HCT116 (cell line): ENCODE measurements at regions not wholly inside any gene's neighbourhood (a gene's known extent, or its start where the extent isn't known, plus 50 kb on each side); places are given as distances from the start of the nearest gene placed in this dataset.

Source experiments
- ATAC-seq: fragments of 200-7000 bp; cut with Tn5 transposase; 2 replicates; pipeline ENCODE4 v1.9.1; 2020; ENCODE audit warnings: mild to moderate bottlenecking, moderate library complexity
- BruUV-seq: library from RNA; stranded (reverse); fragments of 400-500 nt; replicated peaks from 2 replicates; lab custom pipeline; 2021; lab: Mats Ljungman, UMichigan
- CTCF ChIA-PET: fragments of 300-600 bp; sonication (Branson Sonifier 250); formaldehyde crosslinking; loops from one replicate; lab custom pipeline; 2021; ENCODE audit warnings: antibody characterized with exemption; lab: Charles Lee
- POLR2A ChIA-PET: fragments of 300-600, 350-600 bp; sonication (Branson Sonifier 250); formaldehyde crosslinking; loops from one replicate; lab custom pipeline; 2021; ENCODE audit warnings: antibody characterized with exemption; lab: Charles Lee
- RAD21 ChIA-PET, 2 experiments: fragments of 300-600 bp; sonication (Branson Sonifier 250); formaldehyde crosslinking; loops; one replicate each; lab custom pipeline; 2023; ENCODE audit warnings: low total read pairs in 2 of 2; ENCODE audit not compliant: uncharacterized antibody in 2 of 2, unreplicated experiment in 2 of 2, low non-redundant PET in 1 of 2; lab: Charles Lee
- DNase-seq: peaks from one replicate; pipeline ENCODE4 v3.0.0-alpha.2; 2010; ENCODE audit warnings: low read depth, low spot score
- H2AFZ ChIP-seq: fragments of 200-600 bp; shearing (Covaris generic), sonication (generic); 2 replicates; pipeline ENCODE4 v1.6.1; 2017; ENCODE audit warnings: low read depth, mixed run types, mixed read lengths, antibody characterized with exemption, low read length; ENCODE audit not compliant: poor library complexity, severe bottlenecking
- H3K27ac ChIP-seq: 2 replicates; pipeline ENCODE4 v1.5.1; 2012; ENCODE audit warnings: low read depth, low read length
- H3K27me3 ChIP-seq: fragments of 200-600 bp; sonication (generic); 2 replicates; pipeline ENCODE4 v1.6.1; 2016; ENCODE audit warnings: mixed run types, low read length, mixed read lengths; ENCODE audit not compliant: insufficient read depth
- H3K36me3 ChIP-seq, 2 experiments: fragments of 200-500 bp in 1 of 2; fragments of 200-600 bp in 1 of 2; sonication (Bioruptor generic) in 1 of 2; sonication (generic) in 1 of 2; 2 replicates each; pipeline versions ENCODE4 v1.5.1 to v1.6.1; 2014 to 2016; ENCODE audit warnings: low read length in 2 of 2, inconsistent platforms in 1 of 2, mixed read lengths in 1 of 2, mixed run types in 1 of 2; ENCODE audit not compliant: insufficient read depth in 2 of 2, control insufficient read depth in 1 of 2
- H3K4me1 ChIP-seq, 2 experiments: fragments of 200-600 bp in 1 of 2; sonication (generic) in 1 of 2; 2 replicates each; pipeline versions ENCODE4 v1.5.1 to v1.6.1; 2012 to 2017; ENCODE audit warnings: low read length in 2 of 2, inconsistent platforms in 1 of 2, mild to moderate bottlenecking in 1 of 2, mixed read lengths in 1 of 2, mixed run types in 1 of 2, moderate library complexity in 1 of 2; ENCODE audit not compliant: insufficient read depth in 2 of 2, control insufficient read depth in 1 of 2
- H3K4me2 ChIP-seq: fragments of 200-600 bp; sonication (generic); 2 replicates; pipeline ENCODE4 v1.6.1; 2017; ENCODE audit warnings: mixed run types, low read length, mixed read lengths
- H3K4me3 ChIP-seq, 2 experiments: fragments of 200-600 bp in 1 of 2; sonication (generic) in 1 of 2; replicated peaks in 1 of 2; 2 replicates each; pipeline ENCODE4 v1.5.1; 2011 to 2016; ENCODE audit warnings: low read length in 2 of 2, control low read depth in 1 of 2, low read depth in 1 of 2, mild to moderate bottlenecking in 1 of 2, mixed read lengths in 1 of 2, mixed run types in 1 of 2
- H3K79me2 ChIP-seq: fragments of 200-600 bp; sonication (generic); 2 replicates; pipeline ENCODE4 v1.6.1; 2017; ENCODE audit warnings: mild to moderate bottlenecking, mixed run types, low read length, moderate library complexity, mixed read lengths; ENCODE audit not compliant: insufficient read depth
- H3K9ac ChIP-seq: fragments of 200-600 bp; sonication (generic); 2 replicates; pipeline ENCODE4 v1.6.1; 2016; ENCODE audit warnings: low read length, mixed read lengths
- H3K9me2 ChIP-seq: fragments of 200-600 bp; sonication (generic), shearing (Covaris generic); 2 replicates; pipeline ENCODE4 v1.6.1; 2017; ENCODE audit warnings: mixed run types, mild to moderate bottlenecking, moderate library complexity; ENCODE audit not compliant: insufficient read depth
- H3K9me3 ChIP-seq, 2 experiments: fragments of 200-500 bp in 1 of 2; fragments of 200-600 bp in 1 of 2; sonication (Bioruptor generic) in 1 of 2; sonication (generic) in 1 of 2; 2 replicates each; pipeline ENCODE4 v1.6.1; 2014 to 2017; ENCODE audit warnings: low read length in 2 of 2, mixed read lengths in 2 of 2, inconsistent platforms in 1 of 2, low read depth in 1 of 2, mild to moderate bottlenecking in 1 of 2, mixed run types in 1 of 2, moderate library complexity in 1 of 2; ENCODE audit not compliant: control insufficient read depth in 1 of 2, insufficient read depth in 1 of 2
- H4K20me1 ChIP-seq: fragments of 200-600 bp; sonication (generic), shearing (Covaris generic); 2 replicates; pipeline ENCODE4 v1.6.1; 2017; ENCODE audit warnings: mixed run types, mild to moderate bottlenecking, moderate library complexity; ENCODE audit not compliant: insufficient read depth
- CBX3 ChIP-seq: IDR thresholded peaks from 2 replicates; pipeline ENCODE4 v1.6.1; 2012; ENCODE audit warnings: low read depth
- CEBPB ChIP-seq: IDR thresholded peaks from 2 replicates; pipeline ENCODE4 v1.6.1; 2012; ENCODE audit warnings: low read depth
- ELF1 ChIP-seq: IDR thresholded peaks from 2 replicates; pipeline ENCODE4 v1.6.1; 2012; ENCODE audit warnings: low read depth, borderline replicate concordance
- EZH2phosphoT487 ChIP-seq: fragments of 200-600 bp; IDR thresholded peaks from 2 replicates; pipeline ENCODE4 v1.6.1; 2018; ENCODE audit warnings: antibody characterized with exemption, borderline replicate concordance
- RAD21 ChIP-seq: IDR thresholded peaks from 2 replicates; pipeline ENCODE4 v1.6.1; 2012; ENCODE audit warnings: low read depth, mild to moderate bottlenecking
- REST ChIP-seq: IDR thresholded peaks from 2 replicates; pipeline ENCODE4 v1.6.1; 2012; ENCODE audit warnings: low read depth
- SRF ChIP-seq: IDR thresholded peaks from 2 replicates; pipeline ENCODE4 v1.6.1; 2012; ENCODE audit warnings: low read depth
- TCF7L2 ChIP-seq: IDR thresholded peaks from 2 replicates; pipeline ENCODE4 v1.7.0; 2011; ENCODE audit warnings: borderline replicate concordance, inconsistent platforms; ENCODE audit not compliant: insufficient read depth, insufficient read length; ENCODE audit errors: extremely low read depth
- intact Hi-C: fragments of 100-400 bp; cut with micrococcal nuclease; formaldehyde crosslinking; loops from 2 replicates; pipeline ENCODE4 v1.10.0; 2022

- no TSS peak for BruUV-seq
These were observed 741.3 kb upstream of the RAB6C start for GRCh38 chr2:129237966-129238725.

More at GRCh38 chr2:129237966-129238725, 741.3 kb upstream of the RAB6C start:
- Histone ChIP-seq H3K36me3 (no peaks in the 10 kb centered on the region), H3K9me2 (no peaks in the 10 kb centered on the region), H3K4me3 (no peak overlapping the region), H3K9ac (no peak overlapping the region), H3K4me1 (no peaks in the 10 kb centered on the region), H3K4me2 (no peak overlapping the region), H2AFZ (no peak overlapping the region), H3K27ac (no peak overlapping the region), H3K79me2 (no peaks in the 10 kb centered on the region), H3K9me3 (no peaks in the 10 kb centered on the region), H3K27me3 (peaks cover 10% of the 10 kb centered on the region; the same call in 1 of the 2 replicates), H4K20me1 (no peaks in the 10 kb centered on the region)
- POLR2A ChIA-PET: no interaction called here
- CTCF ChIA-PET: no interaction called here
- intact Hi-C loops: no loop called here
- TF ChIP-seq TCF7L2: no peak
- no peak for TF ChIP-seq EZH2phosphoT487
- no peak for TF ChIP-seq REST
- TF ChIP-seq RAD21: no peak
- TF ChIP-seq CBX3: no peak
- no peak for TF ChIP-seq ELF1
- TF ChIP-seq SRF: no peak
- no peak for TF ChIP-seq CEBPB
- DNase-seq: no peak
- RAD21 ChIA-PET: no interaction called here
- no peak for ATAC-seq
